IMR-90 (cell line): ENCODE measurements at regions not wholly inside any gene's neighbourhood (a gene's known extent, or its start where the extent isn't known, plus 50 kb on each side); places are given as distances from the start of the nearest gene placed in this dataset.

ENCODE experiments used
- CEBPB ChIP-seq: IDR thresholded peaks from 2 replicates; pipeline ENCODE4 v1.6.1; 2012; ENCODE audit warnings: low read depth, low read length, improper control_type of control experiment
- CTCF ChIP-seq: conservative IDR thresholded peaks from 2 replicates; pipeline ENCODE4 v1.5.1; 2012; ENCODE audit warnings: mild to moderate bottlenecking, low read depth, low read length, improper control_type of control experiment
- MXI1 ChIP-seq: IDR thresholded peaks from 2 replicates; pipeline ENCODE4 v1.6.1; 2012; ENCODE audit warnings: low read depth, mild to moderate bottlenecking, low read length, moderate library complexity, borderline replicate concordance
- POLR2A ChIP-seq: IDR thresholded peaks from 2 replicates; pipeline ENCODE4 v1.6.1; 2012; ENCODE audit warnings: mild to moderate bottlenecking, low read depth, low read length
- RAD21 ChIP-seq: IDR thresholded peaks from 2 replicates; pipeline ENCODE4 v1.6.1; 2012; ENCODE audit warnings: low read length, improper control_type of control experiment
- USF2 ChIP-seq: fragments of 150-350 bp; IDR thresholded peaks from 2 replicates; pipeline ENCODE4 v1.6.1; 2017; ENCODE audit warnings: mild to moderate bottlenecking, antibody characterized with exemption, low read length, low read depth

GRCh38 chr7:1352656-1353271 lies 106.5 kb downstream of the MICALL2 start:
- TF ChIP-seq CEBPB (no peak), CTCF (no peak), USF2 (no peak), MXI1 (no peak), RAD21 (no peak), POLR2A (no peak)
